ENCODE measurements at regions not wholly inside any gene's neighbourhood (a gene's known extent, or its start where the extent isn't known, plus 50 kb on each side); places are given as distances from the start of the nearest gene placed in this dataset.

DNA sequence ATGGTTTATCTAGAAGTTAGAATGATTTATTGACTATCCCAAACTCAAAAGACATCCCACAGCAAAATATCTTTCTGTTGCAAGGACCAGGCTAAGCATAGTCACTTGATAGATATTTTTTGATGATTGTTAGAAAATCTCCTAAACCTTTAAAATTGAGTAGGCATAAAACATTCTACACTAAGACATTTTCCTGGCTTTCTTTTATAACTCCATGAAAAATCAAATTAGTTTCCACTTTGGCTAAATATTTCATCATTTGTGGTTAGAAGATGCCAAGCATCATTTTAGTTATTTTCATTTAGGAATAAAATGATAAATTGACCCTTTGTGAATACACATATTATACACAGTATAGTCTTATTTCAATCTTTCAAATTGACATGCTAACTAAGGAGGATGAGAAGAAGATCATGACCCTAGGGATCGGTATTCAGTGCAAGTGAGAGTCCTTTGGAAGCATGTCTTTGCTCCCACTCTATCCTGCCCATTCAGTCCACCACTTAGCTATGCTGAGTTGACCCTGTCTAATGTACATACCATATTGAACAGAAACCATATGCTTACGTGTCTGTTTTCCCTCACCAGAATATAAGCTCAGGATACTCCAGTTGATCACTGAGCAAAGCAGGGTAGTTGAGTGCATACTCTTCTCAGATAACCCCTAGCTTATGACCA, 136.6 kb upstream of the OTUD4 start:
- FAIRE-seq (no peak), DNase-seq (ENCODE audit: insufficient read length, low spot score) (no peak)
- TF ChIP-seq, protein P1, sequence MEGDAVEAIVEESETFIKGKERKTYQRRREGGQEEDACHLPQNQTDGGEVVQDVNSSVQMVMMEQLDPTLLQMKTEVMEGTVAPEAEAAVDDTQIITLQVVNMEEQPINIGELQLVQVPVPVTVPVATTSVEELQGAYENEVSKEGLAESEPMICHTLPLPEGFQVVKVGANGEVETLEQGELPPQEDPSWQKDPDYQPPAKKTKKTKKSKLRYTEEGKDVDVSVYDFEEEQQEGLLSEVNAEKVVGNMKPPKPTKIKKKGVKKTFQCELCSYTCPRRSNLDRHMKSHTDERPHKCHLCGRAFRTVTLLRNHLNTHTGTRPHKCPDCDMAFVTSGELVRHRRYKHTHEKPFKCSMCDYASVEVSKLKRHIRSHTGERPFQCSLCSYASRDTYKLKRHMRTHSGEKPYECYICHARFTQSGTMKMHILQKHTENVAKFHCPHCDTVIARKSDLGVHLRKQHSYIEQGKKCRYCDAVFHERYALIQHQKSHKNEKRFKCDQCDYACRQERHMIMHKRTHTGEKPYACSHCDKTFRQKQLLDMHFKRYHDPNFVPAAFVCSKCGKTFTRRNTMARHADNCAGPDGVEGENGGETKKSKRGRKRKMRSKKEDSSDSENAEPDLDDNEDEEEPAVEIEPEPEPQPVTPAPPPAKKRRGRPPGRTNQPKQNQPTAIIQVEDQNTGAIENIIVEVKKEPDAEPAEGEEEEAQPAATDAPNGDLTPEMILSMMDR (IDR thresholded peaks at IDR 0.05; ENCODE audit: insufficient read depth, missing control alignments): no peak

DNA sequence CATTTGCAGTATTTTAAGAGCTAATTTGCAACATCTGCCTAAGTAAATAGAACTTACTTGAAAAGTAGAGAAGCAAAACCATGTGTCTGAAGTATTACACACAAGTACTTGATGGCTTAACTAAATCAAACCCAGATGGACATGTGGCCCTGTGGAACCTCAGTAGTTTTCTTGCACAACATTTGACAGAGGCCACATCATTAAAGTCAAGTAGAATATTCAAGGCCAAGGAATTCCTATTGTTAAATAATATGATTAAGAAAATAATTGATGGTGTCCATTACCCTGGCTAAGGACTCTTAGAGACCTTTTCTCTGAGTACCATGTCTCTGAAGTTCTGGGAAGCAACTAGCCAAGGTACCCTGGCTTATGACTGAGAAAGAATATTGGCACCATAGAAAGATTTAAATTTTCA, 135.4 kb upstream of the OTUD4 start:
- FAIRE-seq (no peak), DNase-seq (ENCODE audit: insufficient read length, low spot score) (no peak)
- TF ChIP-seq, protein P1 (IDR thresholded peaks at IDR 0.05; ENCODE audit: insufficient read depth, missing control alignments): no peak

DNA sequence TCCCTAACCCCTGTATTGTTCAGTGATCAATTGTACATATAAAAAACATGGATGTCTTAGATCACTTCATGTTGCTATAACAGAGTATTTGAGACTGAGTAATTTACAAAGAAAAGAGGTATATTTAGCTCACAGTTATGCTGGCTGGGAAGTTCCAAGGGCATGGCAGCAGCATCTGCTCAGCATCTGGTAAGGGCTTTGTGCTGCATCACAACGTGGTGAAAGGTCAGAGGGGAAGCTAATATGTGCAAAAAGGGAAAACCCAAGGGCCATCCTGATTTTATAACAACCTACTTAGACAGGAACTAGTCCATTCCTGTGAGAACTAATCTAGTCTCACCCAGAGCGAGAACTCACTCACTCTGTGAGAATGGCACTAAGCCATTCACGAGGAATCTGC, 128.2 kb upstream of the OTUD4 start:
- FAIRE-seq (no peak), DNase-seq (ENCODE audit: insufficient read length, low spot score) (no peak)
- TF ChIP-seq, protein P1 (IDR thresholded peaks at IDR 0.05; ENCODE audit: insufficient read depth, missing control alignments): no peak

DNA sequence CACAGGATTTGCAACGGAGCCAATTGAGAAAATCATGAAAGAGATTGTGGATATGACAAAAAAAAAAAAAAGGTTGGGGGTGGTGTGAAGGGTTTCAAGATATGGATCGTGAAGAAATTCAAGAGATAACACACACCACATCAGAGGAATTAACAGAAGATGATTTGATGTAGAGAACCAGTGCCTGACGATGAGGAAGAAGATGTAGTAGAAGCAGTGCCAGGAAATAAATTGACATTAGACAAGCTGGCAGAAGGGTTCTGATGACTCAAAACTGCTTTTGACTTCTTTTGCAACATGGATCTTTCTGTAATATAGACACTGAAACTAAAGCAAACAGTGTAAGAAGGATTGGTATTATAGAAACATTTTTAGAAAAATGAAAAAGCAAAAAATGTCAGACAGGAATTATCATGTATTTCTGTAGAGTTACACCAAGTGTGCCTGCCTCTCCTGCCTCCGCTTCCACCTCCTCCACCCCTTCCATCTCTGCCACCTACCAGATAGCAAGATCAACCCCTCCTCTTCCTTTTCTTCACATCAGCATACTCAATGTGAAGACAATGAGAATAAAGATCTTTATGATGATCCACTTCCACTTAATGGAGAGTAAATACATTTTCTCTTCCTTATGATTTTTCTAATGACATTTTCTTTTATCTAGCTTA, 127.5 kb upstream of the OTUD4 start:
- DNase-seq (ENCODE audit: insufficient read length, low spot score) (no peak), FAIRE-seq (no peak)
- TF ChIP-seq, protein P1 (IDR thresholded peaks at IDR 0.05; ENCODE audit: insufficient read depth, missing control alignments): no peak

DNA sequence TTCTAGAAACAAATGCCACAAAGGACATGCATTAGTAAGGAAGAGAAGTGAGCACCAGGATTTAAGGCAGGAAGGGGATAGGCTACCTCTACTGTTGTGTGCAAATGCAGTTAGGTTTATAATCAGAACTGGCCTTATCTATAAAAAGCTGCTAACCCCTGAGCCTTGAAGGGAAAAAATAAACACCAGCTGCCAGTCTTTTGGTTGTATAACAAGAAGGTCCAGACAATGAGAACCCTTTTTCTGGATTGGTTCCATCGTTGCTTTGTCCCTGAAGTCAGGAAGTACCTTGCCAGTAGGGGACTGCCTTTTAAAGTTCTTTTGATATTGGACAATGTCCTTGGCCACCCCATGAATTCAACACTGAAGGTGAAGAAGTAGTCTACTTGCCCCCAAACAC, 126.7 kb upstream of the OTUD4 start:
- FAIRE-seq (no peak), DNase-seq (ENCODE audit: insufficient read length, low spot score) (no peak)
- TF ChIP-seq, protein P1 (IDR thresholded peaks at IDR 0.05; ENCODE audit: insufficient read depth, missing control alignments): no peak

DNA sequence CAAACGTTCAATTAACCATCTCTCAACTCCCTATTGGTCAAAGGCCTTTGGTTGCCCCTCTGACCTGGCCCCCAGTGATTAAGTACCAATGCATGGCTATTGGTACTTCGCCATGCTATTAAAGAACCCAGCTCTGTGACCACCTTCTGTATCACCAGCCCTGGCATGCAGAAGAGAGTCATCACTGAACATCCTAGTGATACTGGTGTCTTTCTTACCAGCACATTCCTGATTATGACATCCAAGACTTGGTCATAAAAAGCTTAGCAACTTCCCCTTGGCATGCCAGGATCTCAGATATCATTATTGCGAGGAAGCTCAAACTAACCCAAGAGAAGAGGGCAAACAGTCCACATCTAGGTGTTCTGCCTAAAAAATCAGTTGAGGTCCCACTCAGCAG, 122.3 kb upstream of the OTUD4 start:
- FAIRE-seq (no peak), DNase-seq (ENCODE audit: insufficient read length, low spot score) (no peak)
- TF ChIP-seq, protein P1 (IDR thresholded peaks at IDR 0.05; ENCODE audit: insufficient read depth, missing control alignments): no peak

Data from D721Med (cell line).